ENCODE measurements at regions not wholly inside any gene's neighbourhood (a gene's known extent, or its start where the extent isn't known, plus 50 kb on each side); places are given as distances from the start of the nearest gene placed in this dataset.

DNA sequence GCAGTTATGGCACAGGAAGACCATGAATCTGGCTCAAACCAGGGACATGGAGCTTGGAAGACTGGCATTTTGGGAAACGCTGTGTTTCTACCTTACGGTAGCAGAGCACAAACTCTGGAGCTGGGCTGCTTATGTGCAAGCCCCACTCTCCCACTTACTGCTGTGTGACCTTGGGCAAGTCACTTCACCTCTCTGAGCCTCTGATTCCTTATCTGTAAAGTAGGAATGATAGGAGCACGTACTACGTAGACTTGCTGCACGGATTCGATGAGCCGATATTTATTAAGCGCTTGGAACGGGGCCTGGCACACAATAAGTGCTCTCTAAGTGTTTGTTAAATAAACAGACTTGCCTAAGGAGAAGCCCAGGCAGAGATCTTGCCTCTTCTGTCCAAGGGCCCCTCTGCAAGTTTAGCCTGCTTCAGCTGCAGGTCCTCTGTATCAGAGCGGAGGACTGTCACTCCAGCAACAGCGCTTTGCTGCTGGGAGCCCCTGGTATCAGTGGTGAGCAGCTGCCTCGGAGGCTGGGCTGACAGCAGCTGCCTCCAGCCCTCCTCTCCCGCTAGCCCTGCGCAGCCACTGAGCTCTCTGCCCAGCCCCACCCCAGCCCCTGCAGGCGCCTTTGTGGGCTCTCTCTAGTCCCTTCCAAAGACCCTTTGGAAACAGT lies 96.9 kb upstream of the ANO1 start:
- BruUV-seq (replicated peaks), result no TSS peak
- H3K36me3 ChIP-seq (ENCODE audit: control insufficient read depth, insufficient read depth, low read length), result no peaks in the 10 kb centered on the region
- no peaks in the 10 kb centered on the region for H3K9me3 ChIP-seq (ENCODE audit: control insufficient read depth, insufficient read depth, low read depth, low read length)
- DNase-seq (ENCODE audit: low read depth, low spot score), result no peak
- POLR2A ChIA-PET, result interaction anchor here (0.6 kb wide), 1 partner anchor 21 kb away, joined by 3 read pairs; no protein-coding TSS in a partner anchor
- peaks cover 17% of the 10 kb centered on the region for H3K27me3 ChIP-seq (ENCODE audit: control insufficient read depth, insufficient read depth, low read length)
- H3K4me3 ChIP-seq (ENCODE audit: low read depth in 2 of 2, low read length in 2 of 2), result no peak overlapping the region
- intact Hi-C loops (cut with micrococcal nuclease; ENCODE audit: unreplicated experiment) (no loop called here), in situ Hi-C loops (cut with HindIII; ENCODE audit: low pct_unique_long_range_greater_than_20kb, low sequenced_read_pairs) (no loop called here)
- H3K27ac ChIP-seq (ENCODE audit: low read length), result no peak overlapping the region
- CTCF ChIA-PET, result no interaction called here
- no peak for ATAC-seq
- TF ChIP-seq SIN3A (IDR thresholded peaks at IDR 0.05; ENCODE audit: borderline replicate concordance, insufficient read depth, low read depth, low read length) (no peak), POLR2AphosphoS5 (IDR thresholded peaks at IDR 0.05; ENCODE audit: low read depth, low read length) (no peak), TCF7L2 (IDR thresholded peaks at IDR 0.05; ENCODE audit: low read depth, low read length) (no peak)
- TF ChIP-seq, protein P1, sequence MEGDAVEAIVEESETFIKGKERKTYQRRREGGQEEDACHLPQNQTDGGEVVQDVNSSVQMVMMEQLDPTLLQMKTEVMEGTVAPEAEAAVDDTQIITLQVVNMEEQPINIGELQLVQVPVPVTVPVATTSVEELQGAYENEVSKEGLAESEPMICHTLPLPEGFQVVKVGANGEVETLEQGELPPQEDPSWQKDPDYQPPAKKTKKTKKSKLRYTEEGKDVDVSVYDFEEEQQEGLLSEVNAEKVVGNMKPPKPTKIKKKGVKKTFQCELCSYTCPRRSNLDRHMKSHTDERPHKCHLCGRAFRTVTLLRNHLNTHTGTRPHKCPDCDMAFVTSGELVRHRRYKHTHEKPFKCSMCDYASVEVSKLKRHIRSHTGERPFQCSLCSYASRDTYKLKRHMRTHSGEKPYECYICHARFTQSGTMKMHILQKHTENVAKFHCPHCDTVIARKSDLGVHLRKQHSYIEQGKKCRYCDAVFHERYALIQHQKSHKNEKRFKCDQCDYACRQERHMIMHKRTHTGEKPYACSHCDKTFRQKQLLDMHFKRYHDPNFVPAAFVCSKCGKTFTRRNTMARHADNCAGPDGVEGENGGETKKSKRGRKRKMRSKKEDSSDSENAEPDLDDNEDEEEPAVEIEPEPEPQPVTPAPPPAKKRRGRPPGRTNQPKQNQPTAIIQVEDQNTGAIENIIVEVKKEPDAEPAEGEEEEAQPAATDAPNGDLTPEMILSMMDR (IDR thresholded peaks at IDR 0.05), result no peak
- TF ChIP-seq, protein P2, sequence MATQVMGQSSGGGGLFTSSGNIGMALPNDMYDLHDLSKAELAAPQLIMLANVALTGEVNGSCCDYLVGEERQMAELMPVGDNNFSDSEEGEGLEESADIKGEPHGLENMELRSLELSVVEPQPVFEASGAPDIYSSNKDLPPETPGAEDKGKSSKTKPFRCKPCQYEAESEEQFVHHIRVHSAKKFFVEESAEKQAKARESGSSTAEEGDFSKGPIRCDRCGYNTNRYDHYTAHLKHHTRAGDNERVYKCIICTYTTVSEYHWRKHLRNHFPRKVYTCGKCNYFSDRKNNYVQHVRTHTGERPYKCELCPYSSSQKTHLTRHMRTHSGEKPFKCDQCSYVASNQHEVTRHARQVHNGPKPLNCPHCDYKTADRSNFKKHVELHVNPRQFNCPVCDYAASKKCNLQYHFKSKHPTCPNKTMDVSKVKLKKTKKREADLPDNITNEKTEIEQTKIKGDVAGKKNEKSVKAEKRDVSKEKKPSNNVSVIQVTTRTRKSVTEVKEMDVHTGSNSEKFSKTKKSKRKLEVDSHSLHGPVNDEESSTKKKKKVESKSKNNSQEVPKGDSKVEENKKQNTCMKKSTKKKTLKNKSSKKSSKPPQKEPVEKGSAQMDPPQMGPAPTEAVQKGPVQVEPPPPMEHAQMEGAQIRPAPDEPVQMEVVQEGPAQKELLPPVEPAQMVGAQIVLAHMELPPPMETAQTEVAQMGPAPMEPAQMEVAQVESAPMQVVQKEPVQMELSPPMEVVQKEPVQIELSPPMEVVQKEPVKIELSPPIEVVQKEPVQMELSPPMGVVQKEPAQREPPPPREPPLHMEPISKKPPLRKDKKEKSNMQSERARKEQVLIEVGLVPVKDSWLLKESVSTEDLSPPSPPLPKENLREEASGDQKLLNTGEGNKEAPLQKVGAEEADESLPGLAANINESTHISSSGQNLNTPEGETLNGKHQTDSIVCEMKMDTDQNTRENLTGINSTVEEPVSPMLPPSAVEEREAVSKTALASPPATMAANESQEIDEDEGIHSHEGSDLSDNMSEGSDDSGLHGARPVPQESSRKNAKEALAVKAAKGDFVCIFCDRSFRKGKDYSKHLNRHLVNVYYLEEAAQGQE (IDR thresholded peaks at IDR 0.05; ENCODE audit: insufficient read depth in 1 of 2, low read depth in 2 of 2, low read length in 1 of 2), result no peak
- H3K4me1 ChIP-seq (ENCODE audit: control insufficient read depth, insufficient read depth, low read length), result peaks cover 8% of the 10 kb centered on the region; the same call in 1 of the 2 replicates

GRCh38 chr11:69982690-69983570 lies 95.2 kb upstream of the ANO1 start:
- intact Hi-C loops (cut with micrococcal nuclease; ENCODE audit: unreplicated experiment), result no loop called here
- peaks cover 8% of the 10 kb centered on the region; the same call in 1 of the 2 replicates for H3K4me1 ChIP-seq (ENCODE audit: control insufficient read depth, insufficient read depth, low read length)
- POLR2A ChIA-PET, result no interaction called here
- DNase-seq (ENCODE audit: low read depth, low spot score) (no peak), ATAC-seq (no peak)
- no TSS peak for BruUV-seq (replicated peaks)
- peaks cover 26% of the 10 kb centered on the region for H3K27me3 ChIP-seq (ENCODE audit: control insufficient read depth, insufficient read depth, low read length)
- no peak overlapping the region for H3K4me3 ChIP-seq (ENCODE audit: low read depth in 2 of 2, low read length in 2 of 2)
- H3K36me3 ChIP-seq (ENCODE audit: control insufficient read depth, insufficient read depth, low read length), result no peaks in the 10 kb centered on the region
- H3K9me3 ChIP-seq (ENCODE audit: control insufficient read depth, insufficient read depth, low read depth, low read length), result no peaks in the 10 kb centered on the region
- in situ Hi-C loops (cut with HindIII; ENCODE audit: low pct_unique_long_range_greater_than_20kb, low sequenced_read_pairs), result no loop called here
- H3K27ac ChIP-seq (ENCODE audit: low read length), result no peak overlapping the region
- CTCF ChIA-PET, result no interaction called here
- TF ChIP-seq TCF7L2 (IDR thresholded peaks at IDR 0.05; ENCODE audit: low read depth, low read length), result no peak
- TF ChIP-seq, protein P2 (IDR thresholded peaks at IDR 0.05; ENCODE audit: insufficient read depth in 1 of 2, low read depth in 2 of 2, low read length in 1 of 2), result no peak
- no peak for TF ChIP-seq POLR2AphosphoS5 (IDR thresholded peaks at IDR 0.05; ENCODE audit: low read depth, low read length)
- no peak for TF ChIP-seq SIN3A (IDR thresholded peaks at IDR 0.05; ENCODE audit: borderline replicate concordance, insufficient read depth, low read depth, low read length)
- TF ChIP-seq, protein P1 (IDR thresholded peaks at IDR 0.05), result no peak

All from Panc1 (cell line).